Activated CD8-positive, alpha-beta memory T cell treated with anti-CD3 and anti-CD28 coated beads, Interleukin-2, amount 50 U/mL, for 4 hours (primary cell): ENCODE measurements at regions not wholly inside any gene's neighbourhood (a gene's known extent, or its start where the extent isn't known, plus 50 kb on each side); places are given as distances from the start of the nearest gene placed in this dataset.

ENCODE experiments used
- DNase-seq: peaks from one replicate; pipeline ENCODE4 v3.0.0-alpha.2; 2020

- no peak for DNase-seq
These were observed 227.7 kb upstream of the CD96 start for GRCh38 chr3:111314181-111314873.

- no peak for DNase-seq
These were observed 227.1 kb upstream of the CD96 start for GRCh38 chr3:111314898-111315297.

- DNase-seq, result no peak
These were observed 225.9 kb upstream of the CD96 start for GRCh38 chr3:111315930-111316587.

- DNase-seq, result no peak
These were observed 223.7 kb upstream of the CD96 start for GRCh38 chr3:111318289-111318688.

GRCh38 chr3:111319598-111319997 is 222.4 kb upstream of the CD96 start:
- no peak for DNase-seq

GRCh38 chr3:111321786-111322185 is 220.2 kb upstream of the CD96 start:
- no peak for DNase-seq

- no peak for DNase-seq
These were observed 219.0 kb upstream of the CD96 start for GRCh38 chr3:111323019-111323418.

GRCh38 chr3:111324151-111324550 is 217.8 kb upstream of the CD96 start:
- no peak for DNase-seq

- DNase-seq, result no peak
These were observed 217.4 kb upstream of the CD96 start for GRCh38 chr3:111324645-111325044.

- DNase-seq, result no peak
These were observed 216.8 kb upstream of the CD96 start for GRCh38 chr3:111325160-111325718.

- no peak for DNase-seq
These were observed 215.6 kb upstream of the CD96 start for GRCh38 chr3:111326144-111326995.

- no peak for DNase-seq
These were observed 210.7 kb upstream of the CD96 start for GRCh38 chr3:111331306-111331705.

- DNase-seq, result no peak
These were observed 210.1 kb upstream of the CD96 start for GRCh38 chr3:111331912-111332311.

GRCh38 chr3:111332488-111333080 is 209.4 kb upstream of the CD96 start:
- DNase-seq, result no peak

- no peak for DNase-seq
These were observed 208.4 kb upstream of the CD96 start for GRCh38 chr3:111333642-111334041.

GRCh38 chr3:111335512-111336303 is 206.3 kb upstream of the CD96 start:
- DNase-seq, result no peak

GRCh38 chr3:111336511-111336910 is 205.5 kb upstream of the CD96 start:
- DNase-seq, result no peak

- peak; percentile 38 for DNase-seq
These were observed 203.8 kb upstream of the CD96 start for GRCh38 chr3:111338059-111338698.

GRCh38 chr3:111339017-111339416 is 203.0 kb upstream of the CD96 start:
- no peak for DNase-seq

GRCh38 chr3:111351334-111351733 is 190.7 kb upstream of the CD96 start:
- no peak for DNase-seq

GRCh38 chr3:111352585-111352984 is 189.4 kb upstream of the CD96 start:
- no peak for DNase-seq
